A673 (cell line): ENCODE measurements at regions not wholly inside any gene's neighbourhood (a gene's known extent, or its start where the extent isn't known, plus 50 kb on each side); places are given as distances from the start of the nearest gene placed in this dataset.

Experiments used
- BruUV-seq: library from RNA; stranded (reverse); fragments of 400-500 nt; replicated peaks from 2 replicates; lab custom pipeline; 2021; lab: Mats Ljungman, UMichigan
- CTCF ChIA-PET: fragments of 300-600 bp; sonication (Branson Sonifier 250); formaldehyde crosslinking; loops from one replicate; lab custom pipeline; 2022; ENCODE audit warnings: antibody characterized with exemption; lab: Charles Lee
- POLR2A ChIA-PET: fragments of 300-600 bp; sonication (Branson Sonifier 250); formaldehyde crosslinking; loops from one replicate; lab custom pipeline; 2022; ENCODE audit warnings: antibody characterized with exemption; ENCODE audit not compliant: low non-redundant PET; lab: Charles Lee
- DNase-seq: peaks from one replicate; pipeline ENCODE4 v3.0.0-alpha.2; 2015; ENCODE audit warnings: low spot score
- H3K27ac ChIP-seq: fragments of 200-600 bp; sonication (generic); 2 replicates; pipeline ENCODE4 v1.5.1; 2016; ENCODE audit warnings: mixed run types, low read depth, mild to moderate bottlenecking, mixed read lengths, antibody characterized with exemption, low read length; ENCODE audit not compliant: poor library complexity, severe bottlenecking
- H3K27me3 ChIP-seq: fragments of 200-600 bp; sonication (generic); replicated peaks from 2 replicates; pipeline ENCODE4 v1.6.1; 2017; ENCODE audit warnings: mixed run types, low read depth, mild to moderate bottlenecking, mixed read lengths, antibody characterized with exemption, low read length; ENCODE audit not compliant: insufficient read depth, poor library complexity
- H3K36me3 ChIP-seq: fragments of 200-600 bp; sonication (generic); 2 replicates; pipeline ENCODE4 v1.6.1; 2016; ENCODE audit warnings: mixed run types, mild to moderate bottlenecking, mixed read lengths, antibody characterized with exemption, low read length; ENCODE audit not compliant: insufficient read depth, poor library complexity, severe bottlenecking
- H3K4me1 ChIP-seq: fragments of 200-600 bp; sonication (generic); 2 replicates; pipeline ENCODE4 v1.6.1; 2017; ENCODE audit warnings: mixed run types, mild to moderate bottlenecking, mixed read lengths, antibody characterized with exemption, low read length; ENCODE audit not compliant: insufficient read depth, poor library complexity, severe bottlenecking
- H3K4me3 ChIP-seq: fragments of 200-600 bp; sonication (generic); 2 replicates; pipeline ENCODE4 v1.5.1; 2016; ENCODE audit warnings: low read depth, mixed run types, mild to moderate bottlenecking, mixed read lengths, low read length; ENCODE audit not compliant: poor library complexity, severe bottlenecking
- H3K9me3 ChIP-seq: fragments of 200-600 bp; sonication (generic); 2 replicates; pipeline ENCODE4 v1.6.1; 2016; ENCODE audit warnings: mixed run types, low read depth, mild to moderate bottlenecking, mixed read lengths, antibody characterized with exemption, low read length; ENCODE audit not compliant: poor library complexity, severe bottlenecking
- CTCF ChIP-seq: fragments of 300-800, 200-600 bp; sonication (generic); conservative IDR thresholded peaks from 2 replicates; pipeline ENCODE4 v1.5.1; 2017; ENCODE audit warnings: low read depth, mild to moderate bottlenecking, antibody characterized with exemption, low read length, moderate library complexity, mixed read lengths
- EZH2 ChIP-seq: fragments of 200-600 bp; sonication (generic); IDR thresholded peaks from 2 replicates; pipeline ENCODE4 v1.6.1; 2017; ENCODE audit warnings: borderline replicate concordance, low read depth, mild to moderate bottlenecking, mixed read lengths, antibody characterized with exemption, low read length; ENCODE audit not compliant: poor library complexity, severe bottlenecking
- intact Hi-C: fragments of 100-400 bp; cut with micrococcal nuclease; formaldehyde crosslinking; loops from one replicate; pipeline ENCODE4 v1.10.0; 2022; ENCODE audit not compliant: unreplicated experiment

- intact Hi-C loops, result no loop called here
- CTCF ChIA-PET, result no interaction called here
- no peaks in the 10 kb centered on the region for H3K4me1 ChIP-seq
- H3K9me3 ChIP-seq, result no peaks in the 10 kb centered on the region
- POLR2A ChIA-PET, result no interaction called here
- TF ChIP-seq CTCF, result no peak
- no peak for TF ChIP-seq EZH2
- DNase-seq, result no peak
- H3K27ac ChIP-seq, result no peak overlapping the region
- BruUV-seq, result no TSS peak
- no peaks in the 10 kb centered on the region for H3K27me3 ChIP-seq
- no peak overlapping the region for H3K4me3 ChIP-seq
- H3K36me3 ChIP-seq, result no peaks in the 10 kb centered on the region
Observed at GRCh38 chr6:113073611-113074191, 726.6 kb downstream of the RFPL4B start.

- H3K9me3 ChIP-seq, result no peaks in the 10 kb centered on the region
- TF ChIP-seq EZH2 (no peak), CTCF (no peak)
- intact Hi-C loops, result no loop called here
- CTCF ChIA-PET, result no interaction called here
- H3K27me3 ChIP-seq, result no peaks in the 10 kb centered on the region
- H3K4me3 ChIP-seq, result no peak overlapping the region
- no peaks in the 10 kb centered on the region for H3K4me1 ChIP-seq
- H3K27ac ChIP-seq, result no peak overlapping the region
- POLR2A ChIA-PET, result interaction anchor here (0.6 kb wide), 1 partner anchor 385 kb away, joined by 3 read pairs; no protein-coding TSS in a partner anchor
- peak; percentile 64 for DNase-seq
- H3K36me3 ChIP-seq, result no peaks in the 10 kb centered on the region
- no TSS peak for BruUV-seq
Observed at GRCh38 chr6:113076116-113076515, 729.0 kb downstream of the RFPL4B start.

- no peak for DNase-seq
- Histone ChIP-seq H3K9me3 (no peaks in the 10 kb centered on the region), H3K27me3 (no peaks in the 10 kb centered on the region), H3K27ac (no peak overlapping the region), H3K4me3 (no peak overlapping the region), H3K36me3 (no peaks in the 10 kb centered on the region), H3K4me1 (no peaks in the 10 kb centered on the region)
- CTCF ChIA-PET, result no interaction called here
- POLR2A ChIA-PET, result interaction anchor here (0.6 kb wide), 1 partner anchor 386 kb away, joined by 3 read pairs; no protein-coding TSS in a partner anchor
- intact Hi-C loops, result no loop called here
- no TSS peak for BruUV-seq
- TF ChIP-seq EZH2, result no peak
- no peak for TF ChIP-seq CTCF
Observed at GRCh38 chr6:113076816-113077215, 729.7 kb downstream of the RFPL4B start.
